DMS153 treated with DMSO at 0.1 percent for 48 hours (cell line): ENCODE measurements at regions not wholly inside any gene's neighbourhood (a gene's known extent, or its start where the extent isn't known, plus 50 kb on each side); places are given as distances from the start of the nearest gene placed in this dataset.
"Not testable (repeated sequence)": the region's sequence is repeated elsewhere in the genome, so short reads cannot be mapped to it uniquely, and the experiment has no call there.

Experiments
- DNase-seq: peaks from one replicate; lab custom pipeline; 2025; ENCODE audit not compliant: unreplicated experiment; lab: John Stamatoyannopoulos, UW

GRCh38 chr6:166703149-166703710 is 76.2 kb upstream of the RPS6KA2 start:
- DNase-seq, result no peak

- DNase-seq, result not testable (repeated sequence)
Measured at GRCh38 chr6:166701424-166701823, 74.4 kb upstream of the RPS6KA2 start.

- not testable (repeated sequence) for DNase-seq
Measured at GRCh38 chr6:166700871-166701270, 73.8 kb upstream of the RPS6KA2 start.

GRCh38 chr6:166697113-166697512 is 70.1 kb upstream of the RPS6KA2 start:
- no peak for DNase-seq

GRCh38 chr6:166693880-166694279 is 66.8 kb upstream of the RPS6KA2 start:
- DNase-seq, result no peak

GRCh38 chr6:166692723-166693302 is 65.8 kb upstream of the RPS6KA2 start:
- no peak for DNase-seq

- DNase-seq, result no peak
Measured at GRCh38 chr6:166691746-166692145, 64.7 kb upstream of the RPS6KA2 start.

GRCh38 chr6:166691199-166691598 is 64.1 kb upstream of the RPS6KA2 start:
- no peak for DNase-seq

GRCh38 chr6:166689687-166690086 is 62.6 kb upstream of the RPS6KA2 start:
- DNase-seq, result no peak

- no peak for DNase-seq
Measured at GRCh38 chr6:166688901-166689300, 61.9 kb upstream of the RPS6KA2 start.

- DNase-seq, result no peak
Measured at GRCh38 chr6:166687879-166688205, 60.8 kb upstream of the RPS6KA2 start.

- no peak for DNase-seq
Measured at GRCh38 chr6:166687070-166687878, 60.2 kb upstream of the RPS6KA2 start.

- DNase-seq, result no peak
Measured at GRCh38 chr6:166686317-166686716, 59.3 kb upstream of the RPS6KA2 start.

GRCh38 chr6:166684866-166685265 is 57.8 kb upstream of the RPS6KA2 start:
- no peak for DNase-seq

GRCh38 chr6:166684170-166684569 is 57.1 kb upstream of the RPS6KA2 start:
- DNase-seq, result no peak

GRCh38 chr6:166683477-166683876 is 56.4 kb upstream of the RPS6KA2 start:
- DNase-seq, result no peak

- no peak for DNase-seq
Measured at GRCh38 chr6:166679566-166679965, 52.5 kb upstream of the RPS6KA2 start.

GRCh38 chr6:166678426-166678825 is 51.4 kb upstream of the RPS6KA2 start:
- no peak for DNase-seq

- no peak for DNase-seq
Measured at GRCh38 chr6:166677941-166678340, 50.9 kb upstream of the RPS6KA2 start.
